HG03045 (cell line): ENCODE measurements at regions not wholly inside any gene's neighbourhood (a gene's known extent, or its start where the extent isn't known, plus 50 kb on each side); places are given as distances from the start of the nearest gene placed in this dataset.
"Not testable (repeated sequence)": the region's sequence is repeated elsewhere in the genome, so short reads cannot be mapped to it uniquely, and the experiment has no call there.

Source experiments
- ATAC-seq: cut with Tn5 transposase; IDR thresholded peaks from one replicate; pipeline ENCODE4 v1.9.1; 2021; ENCODE audit warnings: mild to moderate bottlenecking, moderate library complexity; ENCODE audit not compliant: unreplicated experiment

- ATAC-seq: no peak
Observed at GRCh38 chr10:29698773-29699490, 64.2 kb upstream of the SVIL start.

DNA sequence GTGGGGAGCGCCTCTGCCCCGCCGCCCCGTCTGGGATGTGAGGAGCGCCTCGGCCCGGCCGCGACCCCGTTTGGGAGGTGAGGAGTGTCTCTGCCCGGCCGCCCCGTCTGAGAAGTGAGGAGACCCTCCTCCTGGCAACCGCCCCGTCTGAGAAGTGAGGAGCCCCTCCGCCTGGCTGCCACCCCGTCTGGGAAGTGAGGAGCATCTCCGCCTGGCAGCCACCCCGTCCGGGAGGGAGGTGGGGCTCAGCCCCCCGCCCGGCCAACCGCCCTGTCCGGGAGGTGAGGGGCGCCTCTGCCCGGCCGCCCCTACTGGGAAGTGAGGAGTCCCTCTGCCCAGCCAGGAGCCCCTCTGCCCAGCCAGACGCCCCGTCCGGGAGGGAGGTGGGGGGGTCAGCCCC, 61.8 kb upstream of the SVIL start:
- ATAC-seq: not testable (repeated sequence)

GRCh38 chr10:29694121-29694520, 59.4 kb upstream of the SVIL start:
- ATAC-seq: no peak

DNA sequence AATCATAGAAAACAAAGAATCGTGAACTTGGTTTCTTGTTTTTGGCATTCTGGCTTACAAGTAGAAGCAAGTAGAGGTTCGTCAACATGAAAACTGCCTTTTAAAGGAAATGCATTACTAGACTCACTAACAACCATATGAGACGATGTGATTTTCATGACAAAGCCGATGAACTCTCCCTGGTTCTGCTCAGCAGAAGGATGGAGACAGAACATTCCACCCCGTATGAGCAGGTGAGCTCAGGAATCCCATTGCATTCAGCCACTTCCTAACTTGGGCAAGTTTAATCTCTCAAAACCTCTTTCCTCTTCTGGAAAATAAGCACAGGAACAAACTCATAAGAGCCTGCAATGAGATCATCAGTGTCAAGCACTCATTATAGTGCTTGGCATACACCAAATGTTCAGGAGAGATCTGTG, 57.4 kb upstream of the SVIL start:
- no peak for ATAC-seq

- no peak for ATAC-seq
Observed at GRCh38 chr10:29691564-29692072, 56.8 kb upstream of the SVIL start.

GRCh38 chr10:29689001-29689400, 54.2 kb upstream of the SVIL start:
- ATAC-seq: no peak

- no peak for ATAC-seq
Observed at GRCh38 chr10:29688230-29688661, 53.5 kb upstream of the SVIL start.

- ATAC-seq: no peak
Observed at GRCh38 chr10:29687421-29688164, 52.8 kb upstream of the SVIL start.

GRCh38 chr10:29685506-29685905, 50.7 kb upstream of the SVIL start:
- no peak for ATAC-seq
